Gastroesophageal sphincter (tissue), 3 donors: ENCODE measurements at regions not wholly inside any gene's neighbourhood (a gene's known extent, or its start where the extent isn't known, plus 50 kb on each side); places are given as distances from the start of the nearest gene placed in this dataset.

Experiments
- EP300 ChIP-seq: sonication (generic); formaldehyde crosslinking; IDR thresholded peaks from one replicate; pipeline ENCODE4 v1.6.1; 2017; ENCODE audit warnings: antibody characterized with exemption, mild to moderate bottlenecking
- POLR2A ChIP-seq, 2 donors: fragments of 450-650 bp; IDR thresholded peaks; one replicate each; pipeline ENCODE4 v1.6.1; 2017; ENCODE audit warnings: antibody characterized with exemption in 2 of 2, mild to moderate bottlenecking in 2 of 2, moderate library complexity in 1 of 2
- POLR2AphosphoS5 ChIP-seq: sonication (generic); formaldehyde crosslinking; IDR thresholded peaks from one replicate; pipeline ENCODE4 v1.6.1; 2017; ENCODE audit warnings: antibody characterized with exemption
- TF ChIP-seq, protein P1 (sequence below), 4 experiments: fragments of 200-600 bp in 2 of 4; fragments of 450-650 bp in 2 of 4; sonication (generic) in 1 of 4; IDR thresholded peaks; one replicate each; pipeline ENCODE4 v1.5.1; 2017 to 2019; ENCODE audit warnings: antibody characterized with exemption in 4 of 4, mild to moderate bottlenecking in 2 of 4, moderate library complexity in 2 of 4

DNA sequence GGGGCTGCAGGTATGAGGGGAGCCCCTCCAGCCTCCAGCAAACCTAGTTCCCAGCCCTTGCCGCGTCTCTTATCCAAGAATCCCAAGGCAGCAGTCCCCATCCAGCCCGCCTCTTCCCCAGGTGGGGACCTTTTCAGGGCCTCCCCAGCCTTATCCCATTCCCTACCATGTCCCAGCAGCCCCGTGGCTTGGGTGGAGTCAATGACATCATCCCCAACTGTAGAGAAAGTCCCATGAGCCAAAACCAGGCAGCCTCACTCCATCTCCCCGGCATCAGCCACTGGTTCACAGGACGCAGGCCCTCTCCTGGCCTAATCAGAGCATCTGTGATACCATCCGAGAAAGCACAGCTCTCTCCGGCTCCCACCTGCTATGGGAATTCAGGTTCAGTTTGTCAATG, 131.0 kb downstream of the NCOR2 start:
- TF ChIP-seq, protein P1, sequence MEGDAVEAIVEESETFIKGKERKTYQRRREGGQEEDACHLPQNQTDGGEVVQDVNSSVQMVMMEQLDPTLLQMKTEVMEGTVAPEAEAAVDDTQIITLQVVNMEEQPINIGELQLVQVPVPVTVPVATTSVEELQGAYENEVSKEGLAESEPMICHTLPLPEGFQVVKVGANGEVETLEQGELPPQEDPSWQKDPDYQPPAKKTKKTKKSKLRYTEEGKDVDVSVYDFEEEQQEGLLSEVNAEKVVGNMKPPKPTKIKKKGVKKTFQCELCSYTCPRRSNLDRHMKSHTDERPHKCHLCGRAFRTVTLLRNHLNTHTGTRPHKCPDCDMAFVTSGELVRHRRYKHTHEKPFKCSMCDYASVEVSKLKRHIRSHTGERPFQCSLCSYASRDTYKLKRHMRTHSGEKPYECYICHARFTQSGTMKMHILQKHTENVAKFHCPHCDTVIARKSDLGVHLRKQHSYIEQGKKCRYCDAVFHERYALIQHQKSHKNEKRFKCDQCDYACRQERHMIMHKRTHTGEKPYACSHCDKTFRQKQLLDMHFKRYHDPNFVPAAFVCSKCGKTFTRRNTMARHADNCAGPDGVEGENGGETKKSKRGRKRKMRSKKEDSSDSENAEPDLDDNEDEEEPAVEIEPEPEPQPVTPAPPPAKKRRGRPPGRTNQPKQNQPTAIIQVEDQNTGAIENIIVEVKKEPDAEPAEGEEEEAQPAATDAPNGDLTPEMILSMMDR (IDR thresholded peaks at IDR 0.05) = no peak
- TF ChIP-seq EP300 = no peak
- TF ChIP-seq POLR2A (IDR thresholded peaks at IDR 0.05) = no peak
- TF ChIP-seq POLR2AphosphoS5 = no peak
